ENCODE measurements at regions not wholly inside any gene's neighbourhood (a gene's known extent, or its start where the extent isn't known, plus 50 kb on each side); places are given as distances from the start of the nearest gene placed in this dataset.

DNA sequence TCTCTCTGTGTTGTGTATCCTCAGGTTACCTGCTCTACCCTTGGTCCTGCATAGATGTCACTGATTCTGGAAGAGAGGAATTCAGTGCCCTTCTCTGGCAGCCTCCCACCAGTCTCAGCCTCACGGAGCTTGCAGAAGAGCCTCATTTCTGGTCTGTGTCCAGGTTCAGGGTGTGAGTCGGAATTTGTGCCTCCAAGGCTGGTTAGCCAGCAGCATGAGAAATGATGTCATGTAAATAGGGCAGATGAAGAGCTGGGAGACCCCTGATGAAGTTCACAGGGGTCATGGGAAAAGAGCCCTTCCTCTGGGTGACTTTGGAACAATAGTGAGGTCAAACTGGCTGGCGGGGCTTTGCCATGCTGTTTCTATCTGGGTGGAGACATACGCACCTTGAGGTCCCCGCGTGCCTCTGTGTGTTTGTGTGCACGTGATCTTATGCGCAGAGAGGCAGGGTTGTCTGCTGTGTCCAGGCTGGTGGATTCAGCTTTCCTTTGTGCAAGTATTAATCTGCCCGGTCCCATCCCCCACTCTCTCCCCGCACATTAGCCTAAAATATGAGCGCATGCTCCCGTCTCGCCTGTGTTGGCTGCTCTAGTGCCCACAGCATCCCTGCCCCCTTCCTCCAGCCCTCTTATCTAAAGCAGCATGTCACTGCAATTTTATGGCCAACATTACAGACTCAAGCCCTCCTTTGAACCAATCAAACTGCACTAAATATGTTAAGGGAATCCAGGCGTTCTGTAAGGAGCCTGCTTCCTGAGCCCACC lies 256.3 kb upstream of the ZFHX3 start:
- H3K27ac ChIP-seq (ENCODE audit: insufficient read depth, low read depth, low read length, poor library complexity, severe bottlenecking) = no peak overlapping the region
- H3K27me3 ChIP-seq (ENCODE audit: control insufficient read depth, insufficient read depth, low read length, poor library complexity, severe bottlenecking) = no peaks in the 10 kb centered on the region
- no peaks in the 10 kb centered on the region for H3K9me3 ChIP-seq (ENCODE audit: control insufficient read depth, low read length)
- H3K4me3 ChIP-seq (ENCODE audit: insufficient read depth, low read depth, low read length) = no peak overlapping the region
- H3K36me3 ChIP-seq (ENCODE audit: control insufficient read depth, insufficient read depth, low read length) = no peaks in the 10 kb centered on the region
- H3K4me1 ChIP-seq (ENCODE audit: control insufficient read depth, insufficient read depth, low read length) = no peaks in the 10 kb centered on the region
- 91 to 93% methylated on average over 14 of the region's 14 CpGs for WGBS, 2 experiments

DNA sequence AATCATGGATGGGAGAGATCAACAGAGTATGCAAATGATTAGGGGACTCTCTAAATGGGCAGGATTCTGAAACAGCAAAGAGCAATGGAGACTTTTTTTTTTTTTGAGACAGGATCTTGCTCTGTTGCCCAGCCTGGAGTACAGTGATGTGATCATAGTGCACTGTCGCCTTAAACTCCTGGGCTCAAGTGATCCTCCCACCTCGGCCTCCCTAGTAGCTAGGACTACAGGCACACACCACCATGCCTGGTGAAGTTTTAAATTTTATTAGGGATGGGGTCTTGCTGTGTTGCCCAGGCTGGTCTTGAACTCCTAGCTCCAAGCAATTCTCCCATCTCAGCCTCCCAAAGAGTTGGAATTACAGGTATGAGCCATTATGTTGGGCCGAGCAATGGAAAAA lies 255.0 kb upstream of the ZFHX3 start:
- Histone ChIP-seq H3K4me3 (ENCODE audit: insufficient read depth, low read depth, low read length) (no peak overlapping the region), H3K27me3 (ENCODE audit: control insufficient read depth, insufficient read depth, low read length, poor library complexity, severe bottlenecking) (no peaks in the 10 kb centered on the region), H3K9me3 (ENCODE audit: control insufficient read depth, low read length) (no peaks in the 10 kb centered on the region), H3K4me1 (ENCODE audit: control insufficient read depth, insufficient read depth, low read length) (peaks cover 6% of the 10 kb centered on the region), H3K27ac (ENCODE audit: insufficient read depth, low read depth, low read length, poor library complexity, severe bottlenecking) (no peak overlapping the region), H3K36me3 (ENCODE audit: control insufficient read depth, insufficient read depth, low read length) (no peaks in the 10 kb centered on the region)
- 90 to 91% methylated on average over 3 of the region's 3 CpGs for WGBS, 2 experiments

DNA sequence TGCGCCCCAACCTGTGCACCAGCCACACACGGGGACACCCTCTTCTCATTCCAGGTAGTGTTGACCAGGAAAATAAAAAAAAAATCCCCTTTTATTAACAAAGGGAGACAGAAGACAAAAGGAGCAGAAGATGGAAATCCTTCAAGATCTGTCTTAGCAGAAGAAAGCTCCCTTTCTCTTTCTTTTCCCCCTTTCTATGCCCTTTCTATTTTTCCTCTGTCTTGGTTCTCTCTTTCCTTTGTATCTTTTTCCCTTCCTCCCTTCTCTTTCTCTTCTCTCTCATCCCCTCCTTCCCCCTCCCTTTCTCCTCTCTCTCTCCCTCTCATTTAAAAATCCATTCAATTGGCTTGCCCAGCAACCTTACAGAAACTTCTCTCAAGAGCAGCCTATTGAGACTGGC lies 254.1 kb upstream of the ZFHX3 start:
- Histone ChIP-seq H3K27ac (ENCODE audit: insufficient read depth, low read depth, low read length, poor library complexity, severe bottlenecking) (no peak overlapping the region), H3K27me3 (ENCODE audit: control insufficient read depth, insufficient read depth, low read length, poor library complexity, severe bottlenecking) (no peaks in the 10 kb centered on the region), H3K9me3 (ENCODE audit: control insufficient read depth, low read length) (no peaks in the 10 kb centered on the region), H3K4me1 (ENCODE audit: control insufficient read depth, insufficient read depth, low read length) (peaks cover 6% of the 10 kb centered on the region), H3K4me3 (ENCODE audit: insufficient read depth, low read depth, low read length) (no peak overlapping the region), H3K36me3 (ENCODE audit: control insufficient read depth, insufficient read depth, low read length) (no peaks in the 10 kb centered on the region)
- WGBS, 2 experiments = 83 to 91% methylated on average over 2 of the region's 2 CpGs

DNA sequence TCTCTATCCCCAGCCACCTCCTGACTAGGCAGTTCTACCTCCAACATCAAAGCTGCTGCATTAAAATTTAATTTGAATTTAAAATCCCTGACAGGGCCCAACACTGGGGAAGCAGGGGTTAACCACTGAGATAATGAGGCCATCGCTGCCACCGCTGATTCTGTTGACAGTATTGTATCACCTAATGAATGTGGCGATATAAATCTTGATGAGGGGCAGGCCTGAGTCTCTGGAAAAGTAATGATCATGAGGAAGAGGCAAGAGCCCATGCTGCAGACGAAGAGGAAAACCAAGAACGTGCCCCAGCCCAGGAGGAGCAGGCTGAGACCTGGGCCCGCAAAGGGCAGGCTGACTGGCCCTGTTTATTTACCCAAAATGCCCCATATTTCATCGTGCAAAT lies 251.4 kb upstream of the ZFHX3 start:
- WGBS, 2 experiments = 75 to 78% methylated on average over 7 of the region's 7 CpGs
- Histone ChIP-seq H3K9me3 (ENCODE audit: control insufficient read depth, low read length) (no peaks in the 10 kb centered on the region), H3K4me3 (ENCODE audit: insufficient read depth, low read depth, low read length) (no peak overlapping the region), H3K27me3 (ENCODE audit: control insufficient read depth, insufficient read depth, low read length, poor library complexity, severe bottlenecking) (no peaks in the 10 kb centered on the region), H3K36me3 (ENCODE audit: control insufficient read depth, insufficient read depth, low read length) (no peaks in the 10 kb centered on the region), H3K27ac (ENCODE audit: insufficient read depth, low read depth, low read length, poor library complexity, severe bottlenecking) (no peak overlapping the region), H3K4me1 (ENCODE audit: control insufficient read depth, insufficient read depth, low read length) (peaks cover 6% of the 10 kb centered on the region)

DNA sequence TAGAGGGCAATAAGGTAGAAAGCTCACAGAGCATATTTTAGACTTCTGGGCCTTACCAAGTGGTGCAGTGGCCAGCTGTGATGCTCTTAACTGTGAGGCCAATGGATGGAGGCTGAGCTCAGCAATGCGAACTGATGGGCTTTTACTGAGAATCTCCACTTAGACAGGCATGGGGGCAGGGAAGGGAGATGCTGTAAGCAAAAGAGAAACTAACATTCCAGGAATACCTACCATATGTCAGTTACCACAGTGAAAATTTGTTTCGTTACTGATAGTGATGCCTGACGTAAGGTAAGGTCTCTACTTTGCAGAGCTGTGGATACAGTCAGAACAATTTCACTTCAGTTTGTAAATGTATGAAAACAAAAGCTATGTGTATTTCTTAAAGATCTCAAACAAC lies 250.6 kb upstream of the ZFHX3 start:
- 56 to 74% methylated on average over 3 of the region's 3 CpGs for WGBS, 2 experiments
- Histone ChIP-seq H3K36me3 (ENCODE audit: control insufficient read depth, insufficient read depth, low read length) (no peaks in the 10 kb centered on the region), H3K27me3 (ENCODE audit: control insufficient read depth, insufficient read depth, low read length, poor library complexity, severe bottlenecking) (no peaks in the 10 kb centered on the region), H3K9me3 (ENCODE audit: control insufficient read depth, low read length) (no peaks in the 10 kb centered on the region), H3K27ac (ENCODE audit: insufficient read depth, low read depth, low read length, poor library complexity, severe bottlenecking) (no peak overlapping the region), H3K4me3 (ENCODE audit: insufficient read depth, low read depth, low read length) (no peak overlapping the region), H3K4me1 (ENCODE audit: control insufficient read depth, insufficient read depth, low read length) (peaks cover 6% of the 10 kb centered on the region)

DNA sequence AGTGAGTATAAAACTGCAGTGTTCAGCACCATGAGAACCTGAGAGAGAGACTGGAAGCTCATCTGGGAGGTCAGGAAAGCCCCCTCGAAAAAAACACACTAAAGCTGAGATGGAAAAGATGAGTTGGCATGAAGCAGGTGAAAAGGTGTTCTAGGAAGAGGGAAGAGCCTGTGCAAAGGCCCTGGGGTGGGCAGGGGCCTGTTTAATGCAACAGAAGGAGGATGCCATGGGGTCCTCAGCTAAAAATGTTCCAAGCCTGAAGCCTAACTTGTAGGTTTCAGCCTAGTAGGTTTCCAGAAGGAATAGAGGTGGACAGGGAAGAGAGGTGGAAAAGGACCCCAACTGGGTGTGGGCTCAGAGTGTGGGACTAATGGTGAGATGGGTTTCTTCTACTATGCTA lies 242.3 kb upstream of the ZFHX3 start:
- H3K27ac ChIP-seq (ENCODE audit: insufficient read depth, low read depth, low read length, poor library complexity, severe bottlenecking) = no peak overlapping the region
- no peaks in the 10 kb centered on the region for H3K36me3 ChIP-seq (ENCODE audit: control insufficient read depth, insufficient read depth, low read length)
- H3K4me3 ChIP-seq (ENCODE audit: insufficient read depth, low read depth, low read length) = no peak overlapping the region
- H3K4me1 ChIP-seq (ENCODE audit: control insufficient read depth, insufficient read depth, low read length) = peaks cover 5% of the 10 kb centered on the region
- WGBS, 2 experiments = 90 to 98% methylated on average over 1 of the region's 1 CpG
- H3K9me3 ChIP-seq (ENCODE audit: control insufficient read depth, low read length) = no peaks in the 10 kb centered on the region
- H3K27me3 ChIP-seq (ENCODE audit: control insufficient read depth, insufficient read depth, low read length, poor library complexity, severe bottlenecking) = no peaks in the 10 kb centered on the region

DNA sequence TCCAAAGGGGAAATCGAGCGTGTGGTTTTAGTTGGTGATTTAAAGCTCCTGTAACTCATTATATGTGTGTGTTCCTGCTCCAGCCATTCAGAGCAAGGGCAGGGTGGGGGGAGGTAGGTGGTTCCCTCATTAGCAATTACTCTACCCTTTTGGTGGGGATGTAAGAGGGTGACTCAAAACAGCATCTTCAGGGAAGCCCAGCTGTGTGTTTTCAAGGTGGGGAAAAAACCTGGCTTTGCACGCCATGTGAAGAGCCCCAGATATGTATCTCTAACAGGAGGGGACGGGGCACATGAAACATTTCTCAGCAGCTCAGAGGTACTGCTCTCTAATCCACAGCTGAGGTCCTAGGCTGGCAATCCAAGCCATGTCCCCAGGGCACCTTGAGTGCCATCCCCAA lies 241.3 kb upstream of the ZFHX3 start:
- H3K4me1 ChIP-seq (ENCODE audit: control insufficient read depth, insufficient read depth, low read length) = peaks cover 5% of the 10 kb centered on the region
- 87 to 94% methylated on average over 4 of the region's 4 CpGs for WGBS, 2 experiments
- no peak overlapping the region for H3K4me3 ChIP-seq (ENCODE audit: insufficient read depth, low read depth, low read length)
- H3K27me3 ChIP-seq (ENCODE audit: control insufficient read depth, insufficient read depth, low read length, poor library complexity, severe bottlenecking) = no peaks in the 10 kb centered on the region
- no peak overlapping the region for H3K27ac ChIP-seq (ENCODE audit: insufficient read depth, low read depth, low read length, poor library complexity, severe bottlenecking)
- no peaks in the 10 kb centered on the region for H3K36me3 ChIP-seq (ENCODE audit: control insufficient read depth, insufficient read depth, low read length)
- no peaks in the 10 kb centered on the region for H3K9me3 ChIP-seq (ENCODE audit: control insufficient read depth, low read length)

DNA sequence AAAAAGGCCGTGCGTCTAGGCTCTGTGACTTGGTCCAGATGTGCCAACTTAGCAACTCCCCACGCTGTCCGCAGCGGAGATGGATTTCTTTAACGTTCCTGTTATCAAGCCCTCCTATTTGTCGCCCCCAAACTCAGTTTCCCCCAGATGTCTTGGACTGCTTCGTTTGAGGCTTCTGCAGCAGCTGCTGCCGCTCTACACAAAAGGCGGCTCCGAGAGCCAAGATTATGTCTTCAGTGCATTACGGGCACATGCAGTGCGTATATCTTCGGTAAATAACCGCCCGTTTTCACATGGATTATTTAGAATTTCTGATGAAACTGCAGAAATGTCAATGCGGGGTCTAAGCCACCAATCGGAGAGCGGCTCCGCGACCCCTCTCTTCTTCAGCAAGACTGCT lies 240.6 kb upstream of the ZFHX3 start:
- no peaks in the 10 kb centered on the region for H3K36me3 ChIP-seq (ENCODE audit: control insufficient read depth, insufficient read depth, low read length)
- no peaks in the 10 kb centered on the region for H3K9me3 ChIP-seq (ENCODE audit: control insufficient read depth, low read length)
- H3K4me3 ChIP-seq (ENCODE audit: insufficient read depth, low read depth, low read length) = no peak overlapping the region
- no peak overlapping the region for H3K27ac ChIP-seq (ENCODE audit: insufficient read depth, low read depth, low read length, poor library complexity, severe bottlenecking)
- no peaks in the 10 kb centered on the region for H3K27me3 ChIP-seq (ENCODE audit: control insufficient read depth, insufficient read depth, low read length, poor library complexity, severe bottlenecking)
- peaks cover 5% of the 10 kb centered on the region for H3K4me1 ChIP-seq (ENCODE audit: control insufficient read depth, insufficient read depth, low read length)
- 93 to 97% methylated on average over 20 to 21 of the region's 21 CpGs for WGBS, 2 experiments

DNA sequence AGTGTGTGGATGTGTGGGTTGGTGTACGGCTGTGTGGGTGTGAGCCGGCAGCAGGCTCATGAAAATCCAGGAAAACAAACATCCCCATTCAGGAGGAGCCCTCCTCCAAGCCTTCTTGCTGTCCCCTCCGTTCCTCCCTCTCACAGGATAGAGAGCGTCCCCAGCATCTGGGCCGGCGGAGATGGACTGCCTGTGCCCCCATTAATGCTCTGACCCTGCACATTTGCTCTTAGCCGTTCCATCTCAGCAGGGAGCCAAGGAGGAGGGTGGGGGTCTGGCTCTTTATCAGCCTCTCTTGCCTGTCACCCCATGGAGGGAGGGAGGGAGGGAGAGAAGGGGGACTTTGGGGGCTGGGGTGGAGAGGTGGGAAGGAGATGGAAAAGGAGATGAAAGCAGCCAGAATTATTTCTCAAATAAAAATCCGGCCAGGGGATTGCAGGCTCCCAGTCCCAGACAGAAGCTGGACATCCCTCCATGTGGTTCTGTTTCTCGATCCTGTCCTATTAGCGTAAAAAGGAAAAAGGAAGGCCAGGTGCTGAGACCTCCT lies 240.0 kb upstream of the ZFHX3 start:
- H3K27ac ChIP-seq (ENCODE audit: insufficient read depth, low read depth, low read length, poor library complexity, severe bottlenecking) = no peak overlapping the region
- no peaks in the 10 kb centered on the region for H3K27me3 ChIP-seq (ENCODE audit: control insufficient read depth, insufficient read depth, low read length, poor library complexity, severe bottlenecking)
- no peak overlapping the region for H3K4me3 ChIP-seq (ENCODE audit: insufficient read depth, low read depth, low read length)
- H3K9me3 ChIP-seq (ENCODE audit: control insufficient read depth, low read length) = no peaks in the 10 kb centered on the region
- H3K36me3 ChIP-seq (ENCODE audit: control insufficient read depth, insufficient read depth, low read length) = no peaks in the 10 kb centered on the region
- 67 to 72% methylated on average over 10 of the region's 10 CpGs for WGBS, 2 experiments
- peaks cover 5% of the 10 kb centered on the region for H3K4me1 ChIP-seq (ENCODE audit: control insufficient read depth, insufficient read depth, low read length)

DNA sequence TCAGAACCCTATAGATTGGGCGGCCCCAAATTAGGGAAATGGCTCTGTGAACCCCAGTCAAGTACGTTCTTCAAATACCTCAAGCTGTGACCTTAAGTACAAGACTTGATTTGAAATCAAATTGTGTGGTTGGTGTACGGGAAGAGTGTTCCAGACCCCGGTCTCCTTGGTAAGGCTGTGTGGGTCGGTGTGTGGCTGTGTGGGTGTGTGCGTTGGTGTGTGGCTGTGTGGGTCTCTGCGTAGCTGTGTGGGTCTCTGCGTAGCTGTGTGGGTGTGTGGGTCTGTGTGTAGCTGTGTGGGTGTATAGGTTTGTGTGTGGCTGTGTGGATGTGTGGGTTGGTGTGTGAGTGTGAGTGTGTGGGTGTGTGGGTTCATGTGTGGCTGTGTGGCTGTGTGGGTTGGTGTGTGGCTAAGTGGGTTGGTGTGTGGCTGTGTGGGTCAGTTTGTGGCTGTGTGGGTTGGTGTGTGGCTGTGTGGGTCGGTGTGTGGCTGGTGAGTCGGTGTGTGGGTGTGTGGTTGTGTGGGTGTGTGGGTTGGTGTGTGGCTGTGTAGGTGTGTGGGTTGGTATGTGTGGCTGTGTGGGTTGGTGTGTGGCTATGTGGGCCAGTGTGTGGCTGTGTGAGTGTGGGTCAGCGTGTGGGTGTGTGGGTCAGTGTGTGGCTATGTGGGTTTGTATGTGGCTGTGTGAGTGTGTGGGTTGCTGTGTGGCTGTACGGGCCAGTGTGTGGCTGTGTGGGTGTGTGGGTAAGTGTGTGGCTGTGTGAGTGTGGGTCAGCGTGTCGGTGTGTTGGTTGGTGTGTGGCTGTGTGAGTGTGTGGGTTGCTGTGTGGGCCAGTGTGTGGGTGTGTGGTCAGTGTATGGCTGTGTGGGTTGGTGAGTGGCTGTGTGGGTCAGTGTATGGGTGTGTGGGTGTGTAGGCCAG lies 238.7 kb upstream of the ZFHX3 start:
- no peak overlapping the region for H3K27ac ChIP-seq (ENCODE audit: insufficient read depth, low read depth, low read length, poor library complexity, severe bottlenecking)
- H3K27me3 ChIP-seq (ENCODE audit: control insufficient read depth, insufficient read depth, low read length, poor library complexity, severe bottlenecking) = no peaks in the 10 kb centered on the region
- H3K4me3 ChIP-seq (ENCODE audit: insufficient read depth, low read depth, low read length) = no peak overlapping the region
- H3K36me3 ChIP-seq (ENCODE audit: control insufficient read depth, insufficient read depth, low read length) = no peaks in the 10 kb centered on the region
- H3K9me3 ChIP-seq (ENCODE audit: control insufficient read depth, low read length) = no peaks in the 10 kb centered on the region
- 88 to 89% methylated on average over 14 of the region's 14 CpGs for WGBS, 2 experiments
- peaks cover 5% of the 10 kb centered on the region for H3K4me1 ChIP-seq (ENCODE audit: control insufficient read depth, insufficient read depth, low read length)

Measured in ectodermal cell (in vitro differentiated cells).